GM12875 (cell line): ENCODE measurements at regions not wholly inside any gene's neighbourhood (a gene's known extent, or its start where the extent isn't known, plus 50 kb on each side); places are given as distances from the start of the nearest gene placed in this dataset.
"Not testable (repeated sequence)": the region's sequence is repeated elsewhere in the genome, so short reads cannot be mapped to it uniquely, and the experiment has no call there.

Source experiments
- H3K4me3 ChIP-seq: one replicate; pipeline ENCODE4 v1.5.1; 2011; ENCODE audit warnings: low read depth, low read length, control low read depth
- TF ChIP-seq, protein P1 (sequence below): IDR thresholded peaks from 2 replicates; pipeline ENCODE4 v1.5.1; 2011; ENCODE audit warnings: low read depth, mild to moderate bottlenecking, control low read depth, inconsistent platforms, low read length, moderate library complexity, borderline replicate concordance; ENCODE audit not compliant: insufficient read depth

GRCh38 chr5:6243706-6244338, 134.5 kb downstream of the MED10 start:
- TF ChIP-seq, protein P1, sequence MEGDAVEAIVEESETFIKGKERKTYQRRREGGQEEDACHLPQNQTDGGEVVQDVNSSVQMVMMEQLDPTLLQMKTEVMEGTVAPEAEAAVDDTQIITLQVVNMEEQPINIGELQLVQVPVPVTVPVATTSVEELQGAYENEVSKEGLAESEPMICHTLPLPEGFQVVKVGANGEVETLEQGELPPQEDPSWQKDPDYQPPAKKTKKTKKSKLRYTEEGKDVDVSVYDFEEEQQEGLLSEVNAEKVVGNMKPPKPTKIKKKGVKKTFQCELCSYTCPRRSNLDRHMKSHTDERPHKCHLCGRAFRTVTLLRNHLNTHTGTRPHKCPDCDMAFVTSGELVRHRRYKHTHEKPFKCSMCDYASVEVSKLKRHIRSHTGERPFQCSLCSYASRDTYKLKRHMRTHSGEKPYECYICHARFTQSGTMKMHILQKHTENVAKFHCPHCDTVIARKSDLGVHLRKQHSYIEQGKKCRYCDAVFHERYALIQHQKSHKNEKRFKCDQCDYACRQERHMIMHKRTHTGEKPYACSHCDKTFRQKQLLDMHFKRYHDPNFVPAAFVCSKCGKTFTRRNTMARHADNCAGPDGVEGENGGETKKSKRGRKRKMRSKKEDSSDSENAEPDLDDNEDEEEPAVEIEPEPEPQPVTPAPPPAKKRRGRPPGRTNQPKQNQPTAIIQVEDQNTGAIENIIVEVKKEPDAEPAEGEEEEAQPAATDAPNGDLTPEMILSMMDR: no peak
- no peak overlapping the region for H3K4me3 ChIP-seq

DNA sequence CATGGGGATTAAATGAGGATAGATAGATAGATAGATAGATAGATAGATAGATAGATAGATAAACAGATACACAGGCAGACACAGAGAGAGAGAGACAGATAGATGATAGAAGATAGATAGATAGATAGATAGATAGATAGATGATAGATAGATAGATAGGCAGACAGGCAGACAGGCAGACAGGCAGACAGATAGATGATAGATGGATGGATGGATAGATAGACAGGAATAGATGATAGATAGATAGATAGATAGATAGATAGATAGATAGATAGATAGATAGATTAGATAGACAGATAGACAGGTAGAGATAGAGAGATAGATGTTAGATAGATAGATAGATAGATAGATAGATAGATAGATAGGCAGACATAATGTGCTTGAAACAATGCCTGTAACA, 137.3 kb downstream of the MED10 start:
- H3K4me3 ChIP-seq: not testable (repeated sequence)

- no peak overlapping the region for H3K4me3 ChIP-seq
- TF ChIP-seq, protein P1: no peak
Measured at GRCh38 chr5:6236858-6237481, 141.4 kb downstream of the MED10 start.

- H3K4me3 ChIP-seq: no peak overlapping the region
- TF ChIP-seq, protein P1: no peak
Measured at GRCh38 chr5:6236170-6236793, 142.1 kb downstream of the MED10 start.

DNA sequence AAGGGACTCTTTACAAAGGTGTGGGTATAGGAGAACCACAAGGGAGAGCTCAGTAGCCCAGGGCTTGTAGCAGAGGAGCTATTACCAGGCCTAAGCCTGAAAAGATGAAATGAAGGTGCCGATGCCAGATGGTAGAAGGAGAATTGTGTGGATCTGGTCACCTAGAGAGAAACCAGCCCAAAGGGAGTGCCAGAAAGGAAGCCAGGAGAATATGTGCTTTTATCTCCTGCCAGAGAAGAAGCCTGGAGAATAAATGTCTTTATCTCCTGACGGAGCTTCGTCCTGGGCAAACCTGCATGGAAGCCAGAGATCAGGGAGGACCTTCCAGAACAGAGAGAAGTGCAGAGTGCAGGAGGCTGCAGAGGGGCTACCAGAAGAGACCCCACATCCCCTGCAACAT, 142.6 kb downstream of the MED10 start:
- TF ChIP-seq, protein P1: no peak
- no peak overlapping the region for H3K4me3 ChIP-seq

GRCh38 chr5:6228257-6229250, 149.8 kb downstream of the MED10 start:
- TF ChIP-seq, protein P1: no peak
- no peak overlapping the region for H3K4me3 ChIP-seq

GRCh38 chr5:6225121-6225607, 153.2 kb downstream of the MED10 start:
- TF ChIP-seq, protein P1: no peak

More at GRCh38 chr5:6225121-6225607, 153.2 kb downstream of the MED10 start:
- no peak overlapping the region for H3K4me3 ChIP-seq
